Gastroesophageal sphincter (tissue), 4 donors: ENCODE measurements at regions not wholly inside any gene's neighbourhood (a gene's known extent, or its start where the extent isn't known, plus 50 kb on each side); places are given as distances from the start of the nearest gene placed in this dataset.

Experiments used
- ATAC-seq: fragments of 150-250 bp; one replicate; pipeline ENCODE4 v1.9.1; 2016; ENCODE audit warnings: mild to moderate bottlenecking, moderate library complexity
- H3K27ac ChIP-seq, 4 donors: fragments of 200-600 bp; sonication (generic) in 3 of 4; 1 replicate in 3 of 4; 2 replicates in 1 of 4; pipeline ENCODE4 v1.5.1; 2016 to 2019
- H3K27me3 ChIP-seq: fragments of 200-600 bp; sonication (generic); one replicate; pipeline ENCODE4 v1.5.1; 2019
- H3K36me3 ChIP-seq, 2 donors: fragments of 200-600 bp; sonication (generic); one replicate each; pipeline ENCODE4 v1.5.1; 2019; ENCODE audit warnings: control low read depth in 1 of 2
- H3K4me1 ChIP-seq, 3 donors: fragments of 200-600 bp; sonication (generic); 1 replicate in 2 of 3; 2 replicates in 1 of 3; pipeline ENCODE4 v1.5.1; 2016 to 2019; ENCODE audit warnings: control low read depth in 2 of 3
- H3K4me3 ChIP-seq, 2 donors: fragments of 200-600 bp; sonication (generic); one replicate each; pipeline ENCODE4 v1.5.1; 2019; ENCODE audit warnings: mild to moderate bottlenecking in 1 of 2, moderate library complexity in 1 of 2
- H3K9me3 ChIP-seq, 3 donors: fragments of 200-600 bp; sonication (generic); one replicate each; pipeline ENCODE4 v1.5.1; 2017 to 2019; ENCODE audit warnings: control low read depth in 2 of 3
- CTCF ChIP-seq, 4 experiments: fragments of 200-600 bp in 2 of 4; fragments of 450-650 bp in 2 of 4; sonication (generic) in 1 of 4; IDR thresholded peaks; one replicate each; pipeline ENCODE4 v1.5.1; 2017 to 2019; ENCODE audit warnings: antibody characterized with exemption in 4 of 4, mild to moderate bottlenecking in 2 of 4, moderate library complexity in 2 of 4
- EP300 ChIP-seq: sonication (generic); formaldehyde crosslinking; IDR thresholded peaks from one replicate; pipeline ENCODE4 v1.6.1; 2017; ENCODE audit warnings: antibody characterized with exemption, mild to moderate bottlenecking
- POLR2A ChIP-seq, 2 donors: fragments of 450-650 bp; IDR thresholded peaks; one replicate each; pipeline ENCODE4 v1.6.1; 2017; ENCODE audit warnings: antibody characterized with exemption in 2 of 2, mild to moderate bottlenecking in 2 of 2, moderate library complexity in 1 of 2
- POLR2AphosphoS5 ChIP-seq: sonication (generic); formaldehyde crosslinking; IDR thresholded peaks from one replicate; pipeline ENCODE4 v1.6.1; 2017; ENCODE audit warnings: antibody characterized with exemption
- WGBS, 2 donors: methylation state at CpG; one replicate each; pipeline ENCODE4 v1.1.5; 2018; ENCODE audit warnings: low coverage in 1 of 2; 5-methylcytosine and 5-hydroxymethylcytosine counted together

- Histone ChIP-seq H3K36me3 (no peaks in the 10 kb centered on the region), H3K27me3 (no peaks in the 10 kb centered on the region), H3K9me3 (no peaks in the 10 kb centered on the region), H3K27ac (no peak overlapping the region), H3K4me3 (no peak overlapping the region), H3K4me1 (no peaks in the 10 kb centered on the region)
- TF ChIP-seq EP300 (no peak), CTCF (IDR thresholded peaks at IDR 0.05) (no peak), POLR2A (IDR thresholded peaks at IDR 0.05) (no peak), POLR2AphosphoS5 (no peak)
- no peak for ATAC-seq
These were observed 147.8 kb downstream of the UBE2E3 start for GRCh38 chr2:181128199-181128598.

- Histone ChIP-seq H3K4me1 (no peaks in the 10 kb centered on the region), H3K36me3 (no peaks in the 10 kb centered on the region), H3K9me3 (no peaks in the 10 kb centered on the region), H3K27ac (no peak overlapping the region), H3K27me3 (no peaks in the 10 kb centered on the region), H3K4me3 (no peak overlapping the region)
- TF ChIP-seq EP300, result no peak
- 91 to 100% methylated on average over 2 to 4 of the region's 4 CpGs for WGBS, 2 donors
- ATAC-seq, result no peak
These were observed 149.1 kb downstream of the UBE2E3 start for GRCh38 chr2:181129364-181130056.

- H3K36me3 ChIP-seq, result no peaks in the 10 kb centered on the region
- H3K27ac ChIP-seq, result no peak overlapping the region
- ATAC-seq, result no peak
- 72 to 79% methylated on average over 3 of the region's 3 CpGs for WGBS, 2 donors
- H3K27me3 ChIP-seq, result no peaks in the 10 kb centered on the region
- no peaks in the 10 kb centered on the region for H3K9me3 ChIP-seq
- H3K4me1 ChIP-seq, result no peaks in the 10 kb centered on the region
- no peak overlapping the region for H3K4me3 ChIP-seq
- no peak for TF ChIP-seq POLR2AphosphoS5
- TF ChIP-seq EP300, result no peak
- no peak for TF ChIP-seq CTCF (IDR thresholded peaks at IDR 0.05)
- no peak for TF ChIP-seq POLR2A (IDR thresholded peaks at IDR 0.05)
These were observed 150.3 kb downstream of the UBE2E3 start for GRCh38 chr2:181130686-181131085.

GRCh38 chr2:181131584-181131983, 151.2 kb downstream of the UBE2E3 start:
- Histone ChIP-seq H3K27me3 (no peaks in the 10 kb centered on the region), H3K36me3 (no peaks in the 10 kb centered on the region), H3K9me3 (no peaks in the 10 kb centered on the region), H3K4me3 (no peak overlapping the region), H3K27ac (no peak overlapping the region), H3K4me1 (no peaks in the 10 kb centered on the region)
- TF ChIP-seq POLR2A (IDR thresholded peaks at IDR 0.05) (no peak), POLR2AphosphoS5 (no peak), CTCF (IDR thresholded peaks at IDR 0.05) (no peak), EP300 (no peak)
- WGBS, 2 donors, result 54 to 75% methylated on average over 2 of the region's 2 CpGs
- no peak for ATAC-seq

GRCh38 chr2:181138816-181139215, 158.4 kb downstream of the UBE2E3 start:
- Histone ChIP-seq H3K36me3 (no peaks in the 10 kb centered on the region), H3K9me3 (no peaks in the 10 kb centered on the region), H3K4me1 (peaks cover 0 to 10% (median 0%) of the 10 kb centered on the region in 3 donors), H3K4me3 (no peak overlapping the region), H3K27ac (no peak overlapping the region), H3K27me3 (no peaks in the 10 kb centered on the region)
- ATAC-seq, result no peak
- no peak for TF ChIP-seq EP300
- no peak for TF ChIP-seq POLR2AphosphoS5
- TF ChIP-seq CTCF (IDR thresholded peaks at IDR 0.05), result no peak
- 49 to 100% methylated on average over 1 to 3 of the region's 3 CpGs for WGBS, 2 donors
